SK-N-SH (cell line): ENCODE measurements at regions not wholly inside any gene's neighbourhood (a gene's known extent, or its start where the extent isn't known, plus 50 kb on each side); places are given as distances from the start of the nearest gene placed in this dataset.

ENCODE experiments used
- CTCF ChIA-PET: fragments of 300-600, 350-600 bp; formaldehyde crosslinking; extraction: SDS; loops from one replicate; lab custom pipeline; 2021; lab: Yijun Ruan, JAX
- POLR2A ChIA-PET: fragments of 350-600 bp; sonication (Branson Sonifier 250); formaldehyde crosslinking; extraction: SDS; loops from one replicate; lab custom pipeline; 2020; ENCODE audit warnings: antibody characterized with exemption, inconsistent platforms; lab: Yijun Ruan, JAX
- DNase-seq: peaks from one replicate; pipeline ENCODE4 v3.0.0; 2012
- H2AFZ ChIP-seq: fragments of 200-600 bp; sonication (generic); 2 replicates; pipeline ENCODE4 v1.8.1; 2016; ENCODE audit warnings: antibody characterized with exemption, mild to moderate bottlenecking, low read depth
- H3F3A ChIP-seq: fragments of 200-600 bp; sonication (generic); replicated peaks from 2 replicates; pipeline ENCODE3; 2016; ENCODE audit warnings: antibody characterized with exemption, mild to moderate bottlenecking; ENCODE audit not compliant: insufficient read depth
- H3K27ac ChIP-seq, 2 experiments: fragments of 200-500 bp in 1 of 2; fragments of 200-600 bp in 1 of 2; sonication (Bioruptor generic) in 1 of 2; sonication (generic), shearing (Covaris generic) in 1 of 2; 2 replicates each; pipeline versions ENCODE4 v1.5.1 to v1.6.1; 2014 to 2016; ENCODE audit warnings: low read depth in 2 of 2, inconsistent platforms in 1 of 2, low read length in 1 of 2, mild to moderate bottlenecking in 1 of 2, mixed read lengths in 1 of 2
- H3K27me3 ChIP-seq: fragments of 200-600 bp; sonication (generic), shearing (Covaris generic); 2 replicates; pipeline ENCODE4 v1.6.1; 2016; ENCODE audit warnings: mixed run types; ENCODE audit not compliant: insufficient read depth
- H3K36me3 ChIP-seq, 2 experiments: fragments of 200-500 bp in 1 of 2; fragments of 200-600 bp in 1 of 2; sonication (Bioruptor generic) in 1 of 2; sonication (generic) in 1 of 2; replicated peaks in 1 of 2; 2 replicates each; pipeline versions ENCODE3 to v1.5.1; 2014 to 2016; ENCODE audit warnings: low read length in 1 of 2, mild to moderate bottlenecking in 1 of 2; ENCODE audit not compliant: insufficient read depth in 2 of 2, control insufficient read depth in 1 of 2
- H3K4me1 ChIP-seq, 2 experiments: fragments of 200-500 bp in 1 of 2; fragments of 200-600 bp in 1 of 2; sonication (Bioruptor generic) in 1 of 2; sonication (generic), shearing (Covaris generic) in 1 of 2; 2 replicates each; pipeline versions ENCODE4 v1.5.1 to v1.6.1; 2014 to 2016; ENCODE audit warnings: low read depth in 1 of 2, low read length in 1 of 2, mixed run types in 1 of 2; ENCODE audit not compliant: insufficient read depth in 2 of 2, control insufficient read depth in 1 of 2
- H3K4me2 ChIP-seq: fragments of 200-600 bp; sonication (generic), shearing (Covaris generic); 2 replicates; pipeline ENCODE4 v1.6.1; 2017; ENCODE audit warnings: mixed run types
- H3K4me3 ChIP-seq, 2 experiments: fragments of 200-500 bp in 1 of 2; fragments of 200-600 bp in 1 of 2; sonication (Bioruptor generic) in 1 of 2; sonication (generic), shearing (Covaris generic) in 1 of 2; 2 replicates each; pipeline versions ENCODE4 v1.5.1 to v1.8.1; 2014 to 2016; ENCODE audit warnings: low read depth in 2 of 2, inconsistent platforms in 1 of 2, low read length in 1 of 2, mild to moderate bottlenecking in 1 of 2, mixed read lengths in 1 of 2, moderate library complexity in 1 of 2
- H3K79me2 ChIP-seq: fragments of 200-600 bp; sonication (generic); 2 replicates; pipeline ENCODE4 v1.8.1; 2017; ENCODE audit warnings: mild to moderate bottlenecking; ENCODE audit not compliant: insufficient read depth
- H3K9ac ChIP-seq: fragments of 200-600 bp; sonication (generic); 2 replicates; pipeline ENCODE4 v1.6.1; 2017; ENCODE audit warnings: mixed run types
- H3K9me2 ChIP-seq: fragments of 200-600 bp; sonication (generic); 2 replicates; pipeline ENCODE4 v1.6.1; 2017; ENCODE audit warnings: mixed run types
- H3K9me3 ChIP-seq: fragments of 200-600 bp; sonication (generic); 2 replicates; pipeline ENCODE4 v1.6.1; 2017; ENCODE audit warnings: mixed run types, mild to moderate bottlenecking, moderate library complexity
- H4K20me1 ChIP-seq: fragments of 200-600 bp; sonication (generic); 2 replicates; pipeline ENCODE4 v1.6.1; 2017; ENCODE audit warnings: mild to moderate bottlenecking, mixed run types; ENCODE audit not compliant: insufficient read depth
- ELF1 ChIP-seq: IDR thresholded peaks from 2 replicates; pipeline ENCODE4 v1.4.0; 2012
- EZH2phosphoT487 ChIP-seq: fragments of 200-600 bp; sonication (generic); IDR thresholded peaks from 2 replicates; pipeline ENCODE4 v1.6.1; 2017; ENCODE audit warnings: low read depth, mixed run types, mild to moderate bottlenecking, antibody characterized with exemption, moderate library complexity, borderline replicate concordance
- FOSL2 ChIP-seq: IDR thresholded peaks from 2 replicates; pipeline ENCODE4 v1.4.0; 2012; ENCODE audit warnings: low read depth, mild to moderate bottlenecking, moderate library complexity, borderline replicate concordance
- FOXJ3 ChIP-seq: sonication (generic); formaldehyde crosslinking; IDR thresholded peaks from 2 replicates; pipeline ENCODE4 v1.5.1; 2020; ENCODE audit warnings: mild to moderate bottlenecking, missing genetic modification reagents
- JUND ChIP-seq: IDR thresholded peaks from 2 replicates; pipeline ENCODE4 v1.4.0; 2012
- MEF2A ChIP-seq: IDR thresholded peaks from 2 replicates; pipeline ENCODE4 v1.4.0; 2012; ENCODE audit warnings: low read depth, borderline replicate concordance
- NFIC ChIP-seq: IDR thresholded peaks from 2 replicates; pipeline ENCODE4 v1.4.0; 2012; ENCODE audit warnings: borderline replicate concordance
- NRF1 ChIP-seq: IDR thresholded peaks from 2 replicates; pipeline ENCODE4 v1.6.1; 2012; ENCODE audit warnings: low read depth, mild to moderate bottlenecking, low read length
- POLR2AphosphoS5 ChIP-seq: IDR thresholded peaks from 2 replicates; pipeline ENCODE4 v1.6.1; 2012; ENCODE audit warnings: low read depth, low read length
- RAD21 ChIP-seq: IDR thresholded peaks from 2 replicates; pipeline ENCODE4 v1.6.1; 2012; ENCODE audit warnings: mild to moderate bottlenecking, low read length
- RCOR1 ChIP-seq: fragments of 150-350 bp; IDR thresholded peaks from 2 replicates; pipeline ENCODE4 v1.6.1; 2017; ENCODE audit warnings: antibody characterized with exemption, low read length
- RXRA ChIP-seq: IDR thresholded peaks from 2 replicates; pipeline ENCODE4 v1.4.0; 2012; ENCODE audit warnings: low read depth, mild to moderate bottlenecking, borderline replicate concordance
- SIN3A ChIP-seq: IDR thresholded peaks from 2 replicates; pipeline ENCODE4 v1.6.1; 2012; ENCODE audit warnings: low read depth, mild to moderate bottlenecking, low read length, moderate library complexity, borderline replicate concordance
- SMC3 ChIP-seq: IDR thresholded peaks from 2 replicates; pipeline ENCODE4 v1.6.1; 2012; ENCODE audit warnings: low read depth, low read length, improper control_type of control experiment
- TAF1 ChIP-seq: IDR thresholded peaks from 2 replicates; pipeline ENCODE4 v1.6.1; 2012; ENCODE audit warnings: low read depth, mild to moderate bottlenecking, low read length, moderate library complexity, borderline replicate concordance
- TCF12 ChIP-seq: IDR thresholded peaks from 2 replicates; pipeline ENCODE4 v1.4.0; 2012
- TEAD4 ChIP-seq: IDR thresholded peaks from 2 replicates; pipeline ENCODE4 v1.4.0; 2012; ENCODE audit warnings: mild to moderate bottlenecking, borderline replicate concordance; ENCODE audit not compliant: insufficient read depth
- WGBS: methylation state at CpG from one replicate; pipeline ENCODE4 v1.1.6; 2017; ENCODE audit warnings: low lambda C conversion rate; 5-methylcytosine and 5-hydroxymethylcytosine counted together
- TF ChIP-seq, protein P1 (sequence below): IDR thresholded peaks from 2 replicates; pipeline ENCODE4; 2012
- TF ChIP-seq, protein P2 (sequence below): IDR thresholded peaks from 2 replicates; pipeline ENCODE4 v1.4.0; 2012; ENCODE audit warnings: low read depth, borderline replicate concordance
- TF ChIP-seq, protein P3 (sequence below): fragments of 150-350 bp; IDR thresholded peaks from 2 replicates; pipeline ENCODE4 v1.6.1; 2016; ENCODE audit warnings: mild to moderate bottlenecking, low read depth, low read length
- TF ChIP-seq, protein P4 (sequence below): IDR thresholded peaks from 2 replicates; pipeline ENCODE4 v1.4.0; 2012; ENCODE audit warnings: low read depth, borderline replicate concordance
- TF ChIP-seq, protein P5 (sequence below): IDR thresholded peaks from 2 replicates; pipeline ENCODE4 v1.4.0; 2012; ENCODE audit warnings: low read depth

DNA sequence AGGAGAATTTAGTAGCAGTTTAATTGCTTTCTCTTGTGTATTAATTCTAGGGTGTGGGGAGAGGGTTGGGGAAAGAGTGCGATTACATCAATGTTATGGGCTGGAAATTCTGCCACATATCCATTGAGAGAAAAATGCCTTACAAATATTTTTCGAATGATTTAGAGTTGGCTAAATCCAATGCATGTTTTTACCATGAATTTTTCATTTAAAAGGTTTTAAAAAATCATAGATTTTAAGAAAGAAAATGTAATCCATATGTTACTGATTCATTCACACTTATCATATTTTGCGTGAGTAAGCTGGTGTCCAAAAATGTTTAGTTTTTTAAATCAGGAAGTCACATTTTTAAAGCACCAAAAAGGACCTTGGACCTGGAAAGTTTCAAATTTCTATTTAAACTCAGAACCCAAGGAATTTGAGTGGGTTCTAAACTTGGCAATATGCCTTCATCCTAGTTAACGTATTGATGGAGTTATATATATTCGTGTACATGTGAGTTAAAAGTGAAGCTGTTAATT, 627.4 kb upstream of the CITED2 start (continued):
- TF ChIP-seq, protein P1, sequence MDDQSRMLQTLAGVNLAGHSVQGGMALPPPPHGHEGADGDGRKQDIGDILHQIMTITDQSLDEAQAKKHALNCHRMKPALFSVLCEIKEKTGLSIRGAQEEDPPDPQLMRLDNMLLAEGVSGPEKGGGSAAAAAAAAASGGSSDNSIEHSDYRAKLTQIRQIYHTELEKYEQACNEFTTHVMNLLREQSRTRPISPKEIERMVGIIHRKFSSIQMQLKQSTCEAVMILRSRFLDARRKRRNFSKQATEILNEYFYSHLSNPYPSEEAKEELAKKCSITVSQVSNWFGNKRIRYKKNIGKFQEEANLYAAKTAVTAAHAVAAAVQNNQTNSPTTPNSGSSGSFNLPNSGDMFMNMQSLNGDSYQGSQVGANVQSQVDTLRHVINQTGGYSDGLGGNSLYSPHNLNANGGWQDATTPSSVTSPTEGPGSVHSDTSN, result 0 out of 2 replicates have a peak, but pooled peaks have one; percentile 46
- TF ChIP-seq FOSL2 (peak; percentile 61; the same call in 1 of the 2 replicates), NFIC (peak; percentile 38; the same call in 1 of the 2 replicates), TAF1 (no peak), MEF2A (peak; percentile 55; the same call in 1 of the 2 replicates), POLR2AphosphoS5 (no peak), NRF1 (no peak), RXRA (peak; percentile 52; the same call in 1 of the 2 replicates), ELF1 (no peak), SIN3A (no peak), JUND (peak; percentile 69), RCOR1 (no peak), SMC3 (no peak)
- TF ChIP-seq, protein P2, sequence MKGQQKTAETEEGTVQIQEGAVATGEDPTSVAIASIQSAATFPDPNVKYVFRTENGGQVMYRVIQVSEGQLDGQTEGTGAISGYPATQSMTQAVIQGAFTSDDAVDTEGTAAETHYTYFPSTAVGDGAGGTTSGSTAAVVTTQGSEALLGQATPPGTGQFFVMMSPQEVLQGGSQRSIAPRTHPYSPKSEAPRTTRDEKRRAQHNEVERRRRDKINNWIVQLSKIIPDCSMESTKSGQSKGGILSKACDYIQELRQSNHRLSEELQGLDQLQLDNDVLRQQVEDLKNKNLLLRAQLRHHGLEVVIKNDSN, result no peak
- TF ChIP-seq, protein P3, sequence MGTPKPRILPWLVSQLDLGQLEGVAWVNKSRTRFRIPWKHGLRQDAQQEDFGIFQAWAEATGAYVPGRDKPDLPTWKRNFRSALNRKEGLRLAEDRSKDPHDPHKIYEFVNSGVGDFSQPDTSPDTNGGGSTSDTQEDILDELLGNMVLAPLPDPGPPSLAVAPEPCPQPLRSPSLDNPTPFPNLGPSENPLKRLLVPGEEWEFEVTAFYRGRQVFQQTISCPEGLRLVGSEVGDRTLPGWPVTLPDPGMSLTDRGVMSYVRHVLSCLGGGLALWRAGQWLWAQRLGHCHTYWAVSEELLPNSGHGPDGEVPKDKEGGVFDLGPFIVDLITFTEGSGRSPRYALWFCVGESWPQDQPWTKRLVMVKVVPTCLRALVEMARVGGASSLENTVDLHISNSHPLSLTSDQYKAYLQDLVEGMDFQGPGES, result no peak
- TF ChIP-seq, protein P4, sequence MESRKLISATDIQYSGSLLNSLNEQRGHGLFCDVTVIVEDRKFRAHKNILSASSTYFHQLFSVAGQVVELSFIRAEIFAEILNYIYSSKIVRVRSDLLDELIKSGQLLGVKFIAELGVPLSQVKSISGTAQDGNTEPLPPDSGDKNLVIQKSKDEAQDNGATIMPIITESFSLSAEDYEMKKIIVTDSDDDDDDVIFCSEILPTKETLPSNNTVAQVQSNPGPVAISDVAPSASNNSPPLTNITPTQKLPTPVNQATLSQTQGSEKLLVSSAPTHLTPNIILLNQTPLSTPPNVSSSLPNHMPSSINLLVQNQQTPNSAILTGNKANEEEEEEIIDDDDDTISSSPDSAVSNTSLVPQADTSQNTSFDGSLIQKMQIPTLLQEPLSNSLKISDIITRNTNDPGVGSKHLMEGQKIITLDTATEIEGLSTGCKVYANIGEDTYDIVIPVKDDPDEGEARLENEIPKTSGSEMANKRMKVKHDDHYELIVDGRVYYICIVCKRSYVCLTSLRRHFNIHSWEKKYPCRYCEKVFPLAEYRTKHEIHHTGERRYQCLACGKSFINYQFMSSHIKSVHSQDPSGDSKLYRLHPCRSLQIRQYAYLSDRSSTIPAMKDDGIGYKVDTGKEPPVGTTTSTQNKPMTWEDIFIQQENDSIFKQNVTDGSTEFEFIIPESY, result no peak
- TF ChIP-seq, protein P5, sequence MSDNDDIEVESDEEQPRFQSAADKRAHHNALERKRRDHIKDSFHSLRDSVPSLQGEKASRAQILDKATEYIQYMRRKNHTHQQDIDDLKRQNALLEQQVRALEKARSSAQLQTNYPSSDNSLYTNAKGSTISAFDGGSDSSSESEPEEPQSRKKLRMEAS, result 0 out of 2 replicates have a peak, but pooled peaks have one; percentile 8

DNA sequence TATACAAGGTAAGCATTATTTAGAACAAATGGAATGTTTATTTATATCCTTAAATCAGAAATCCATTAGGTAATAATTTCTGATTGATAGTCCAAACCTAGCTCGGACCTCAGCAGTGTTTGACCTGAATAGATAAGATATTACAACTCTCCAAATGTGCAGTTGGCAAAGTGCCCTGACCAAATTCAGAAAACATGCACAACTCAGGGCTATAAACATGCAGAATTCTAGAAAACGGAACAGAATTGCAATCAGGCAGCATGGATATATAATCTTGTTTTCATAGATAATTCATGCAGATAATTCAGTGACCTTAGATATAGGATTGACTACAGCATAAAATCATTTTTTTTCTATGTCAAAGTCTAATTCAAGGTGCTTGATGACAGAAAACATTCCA, 626.6 kb upstream of the CITED2 start:
- H3K9me2 ChIP-seq, result no peaks in the 10 kb centered on the region
- peaks cover 0 to 6% of the 10 kb centered on the region in 2 experiments for H3K36me3 ChIP-seq
- no peaks in the 10 kb centered on the region for H4K20me1 ChIP-seq
- H2AFZ ChIP-seq, result no peak overlapping the region
- ChIA-PET CTCF (no interaction called here), POLR2A (no interaction called here)
- DNase-seq, result peak; percentile 55
- H3K4me3 ChIP-seq, result no peak overlapping the region
- 13% methylated on average over 2 of the region's 2 CpGs for WGBS
- H3K4me2 ChIP-seq, result peak overlapping the region; percentile 21; the same call in 1 of the 2 replicates
- no peaks in the 10 kb centered on the region for H3K9me3 ChIP-seq
- peaks cover 21 to 28% of the 10 kb centered on the region in 2 experiments; a peak in 3 of 4 replicates for H3K4me1 ChIP-seq
- no peaks in the 10 kb centered on the region for H3K27me3 ChIP-seq
- peaks cover 26% of the 10 kb centered on the region for H3F3A ChIP-seq
- no peaks in the 10 kb centered on the region for H3K79me2 ChIP-seq
- no peak overlapping the region; the same call in 1 of the 2 replicates for H3K9ac ChIP-seq
- H3K27ac ChIP-seq, result peak overlapping the region; percentile 80 to 93; a peak in 3 of 4 replicates
- TF ChIP-seq TCF12, result peak; percentile 24; the same call in 1 of the 2 replicates
- TF ChIP-seq ELF1, result no peak
- TF ChIP-seq, protein P2, result no peak
- peak; percentile 26; the same call in 1 of the 2 replicates for TF ChIP-seq RAD21
- no peak for TF ChIP-seq EZH2phosphoT487
- TF ChIP-seq, protein P5, result no peak
- no peak for TF ChIP-seq FOSL2
- TF ChIP-seq FOXJ3 (CRISPR knock-in tag), result 0 out of 2 replicates have a peak, but pooled peaks have one; percentile 62
- no peak for TF ChIP-seq TEAD4
- TF ChIP-seq, protein P1, result no peak
